GM21526 (cell line): ENCODE measurements at regions not wholly inside any gene's neighbourhood (a gene's known extent, or its start where the extent isn't known, plus 50 kb on each side); places are given as distances from the start of the nearest gene placed in this dataset.

Source experiments
- ATAC-seq: cut with Tn5 transposase; IDR thresholded peaks from one replicate; pipeline ENCODE4 v1.9.1; 2021; ENCODE audit warnings: moderate library complexity; ENCODE audit not compliant: unreplicated experiment, low FRiP score

DNA sequence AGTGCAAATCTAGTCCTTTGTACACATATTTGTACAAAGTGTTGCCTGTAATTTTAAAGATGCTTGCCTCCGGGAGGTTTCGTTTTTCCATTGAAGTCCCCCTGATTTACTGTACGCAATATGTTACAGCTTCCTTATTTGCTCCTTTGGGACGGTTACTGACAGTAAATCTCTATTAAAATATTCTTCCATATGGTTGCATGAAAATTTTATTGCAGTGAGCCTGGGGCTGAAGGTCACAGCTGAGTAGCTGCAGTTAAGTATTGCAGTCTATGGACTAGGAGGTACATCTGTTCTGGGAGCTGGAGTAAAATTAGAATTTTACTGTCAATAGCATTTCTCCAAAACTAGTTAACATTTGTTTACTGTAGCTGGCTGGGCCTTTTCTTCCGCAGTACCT is 119.2 kb downstream of the ETAA1 start:
- ATAC-seq: no peak

DNA sequence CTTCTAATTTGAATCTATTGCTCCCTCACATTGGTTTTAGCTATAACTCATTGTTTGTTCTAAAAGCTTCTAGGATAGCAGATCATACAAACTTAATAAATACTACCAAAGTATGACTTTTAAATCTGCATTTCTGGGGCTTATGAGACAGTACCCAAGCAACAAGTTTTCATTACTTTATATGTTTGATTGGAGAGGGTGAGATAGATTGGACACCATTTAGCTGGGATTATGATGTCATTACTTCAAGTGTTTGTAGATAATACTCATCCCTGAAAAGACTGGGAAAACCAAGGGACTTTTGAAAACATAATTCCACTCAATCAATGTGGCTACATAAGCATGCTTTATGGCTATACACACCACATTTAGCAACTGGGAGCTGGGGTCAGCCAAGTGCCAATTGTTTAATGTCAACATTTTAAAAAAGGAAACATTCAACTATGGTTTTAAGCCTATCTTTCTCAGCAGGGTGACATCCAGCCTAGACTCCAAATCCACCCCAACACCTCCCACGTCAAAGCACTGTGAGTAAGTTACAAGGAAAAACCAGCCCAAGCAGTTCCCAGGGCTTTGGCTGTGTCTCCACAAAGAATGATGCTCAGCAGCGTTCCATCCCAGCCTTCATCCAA is 119.9 kb downstream of the ETAA1 start:
- ATAC-seq: no peak

DNA sequence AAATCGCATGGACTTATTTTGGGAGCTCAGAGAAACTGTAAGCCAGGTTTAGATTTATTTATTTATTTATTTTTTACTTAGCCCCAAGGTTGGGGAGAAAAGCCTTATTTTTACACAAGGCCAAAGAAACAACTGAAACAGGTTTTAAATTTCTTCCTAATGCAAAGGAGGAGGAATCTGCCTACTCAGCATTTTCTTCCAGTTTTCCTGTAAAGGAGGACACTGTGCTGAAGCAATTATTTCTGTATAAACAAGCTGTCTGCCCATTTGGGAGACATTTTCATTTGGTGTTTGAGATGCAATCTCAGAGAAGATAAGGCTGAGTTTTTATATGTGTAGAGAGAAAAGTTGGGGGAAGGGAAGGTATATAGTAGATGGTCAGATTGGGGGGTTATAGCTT is 125.0 kb downstream of the ETAA1 start:
- ATAC-seq: no peak

DNA sequence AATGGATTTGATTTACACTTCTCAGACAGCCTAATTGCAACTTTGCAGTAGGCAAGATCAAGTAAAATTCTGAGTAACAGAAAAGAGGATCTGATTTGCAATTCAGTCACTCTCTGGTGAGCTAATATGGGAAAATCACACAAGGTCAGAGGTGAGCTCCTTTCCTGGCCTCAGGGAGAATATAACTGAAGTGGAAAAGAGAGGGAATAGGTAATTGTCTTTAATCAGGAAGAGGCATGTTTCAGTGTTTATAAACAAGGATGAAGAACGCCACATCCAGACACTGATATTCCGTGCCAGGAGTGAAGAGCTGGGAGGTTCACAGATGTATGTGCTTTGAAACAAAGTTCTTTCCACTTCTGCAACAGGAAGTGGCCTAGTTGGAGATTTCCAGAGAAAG is 127.1 kb downstream of the ETAA1 start:
- ATAC-seq: no peak

DNA sequence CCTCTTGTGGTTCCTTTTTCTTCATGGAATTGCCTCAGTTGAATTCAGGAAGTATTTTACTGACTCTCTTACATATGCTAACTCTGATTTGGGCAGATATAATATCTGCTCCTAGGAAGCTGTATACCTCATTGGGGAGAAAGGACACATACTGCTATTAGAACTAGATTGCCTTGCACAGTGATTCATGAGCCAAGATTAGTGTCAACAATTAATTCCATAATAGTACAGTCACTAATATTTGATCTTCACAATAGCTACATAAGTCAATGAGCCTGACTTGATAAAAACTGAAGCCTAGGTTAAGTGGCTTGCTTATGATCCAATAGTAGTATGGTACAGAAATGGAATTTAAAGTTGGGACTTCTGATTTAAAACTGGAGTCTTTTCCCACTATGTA is 127.6 kb downstream of the ETAA1 start:
- ATAC-seq: no peak

DNA sequence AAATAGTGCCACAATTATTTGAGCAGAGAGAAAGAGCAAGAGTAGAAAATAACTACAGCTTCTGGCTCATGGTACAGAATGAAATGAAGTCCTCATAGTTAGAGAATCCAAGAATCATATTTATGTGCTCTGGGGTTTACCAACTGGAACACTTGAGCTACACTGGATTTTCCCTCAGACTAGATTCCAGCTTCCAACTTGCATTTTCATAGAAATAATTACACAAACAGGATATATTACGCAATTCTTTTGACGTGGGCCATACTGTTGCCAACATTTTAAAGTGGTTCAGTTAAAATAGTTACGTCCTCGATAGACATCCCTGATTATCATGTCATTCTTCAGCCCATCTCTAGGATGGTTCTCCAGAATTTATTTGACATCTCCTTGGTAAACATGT is 129.2 kb downstream of the ETAA1 start:
- ATAC-seq: no peak

DNA sequence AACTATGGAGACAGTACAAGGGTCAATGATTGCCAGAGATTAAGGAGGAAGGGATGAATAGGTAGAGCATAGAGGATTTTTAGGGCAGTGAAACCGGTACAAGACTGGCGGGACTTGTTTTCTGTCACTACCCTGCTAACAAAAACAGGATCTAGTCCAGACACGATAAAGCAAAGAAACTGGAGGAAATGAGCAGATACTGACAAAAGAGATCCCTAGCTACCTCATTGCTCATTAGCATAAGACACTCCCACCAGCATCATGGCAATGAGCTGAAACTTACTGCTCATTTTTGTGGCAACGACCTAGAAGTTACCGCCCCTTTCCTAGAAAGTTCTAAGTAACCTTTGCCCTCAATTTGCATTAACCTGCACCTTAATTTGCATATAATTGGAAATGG is 131.2 kb downstream of the ETAA1 start:
- no peak for ATAC-seq

DNA sequence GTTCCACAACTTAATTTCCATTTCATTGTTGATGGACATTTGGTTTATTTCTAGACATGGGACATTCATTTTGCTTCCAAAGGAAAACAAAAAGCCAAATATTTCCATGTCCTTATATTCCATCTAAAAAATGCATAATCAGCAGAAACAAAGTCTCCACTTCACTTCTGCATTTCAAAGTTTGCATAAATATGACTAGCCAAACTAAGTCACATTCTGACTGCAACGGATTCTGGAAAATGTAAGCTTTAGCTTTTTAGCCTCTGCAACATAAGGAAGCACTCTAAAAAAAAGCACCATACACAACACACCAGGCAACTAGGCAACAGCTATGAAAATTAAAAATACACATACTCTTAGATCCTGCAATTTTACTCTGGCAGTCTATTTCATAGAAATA is 135.3 kb downstream of the ETAA1 start:
- ATAC-seq: no peak

DNA sequence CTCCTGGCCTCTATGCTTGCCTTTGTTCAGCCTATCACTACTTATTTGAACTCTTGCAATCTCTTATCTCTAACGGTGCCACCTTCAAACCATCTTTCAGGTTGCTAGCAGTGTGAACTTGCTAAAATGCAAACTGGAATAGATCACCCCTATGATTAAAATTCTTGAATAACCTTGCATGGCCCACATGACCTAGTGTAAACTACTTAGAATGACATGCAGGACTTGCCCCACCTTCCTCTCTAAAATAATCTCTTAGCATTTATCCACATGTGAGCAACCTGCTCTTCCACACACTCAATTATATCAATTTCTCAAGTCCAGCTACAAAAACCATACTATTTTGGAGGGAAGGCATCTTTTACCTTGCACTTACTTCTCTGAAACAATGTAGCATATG is 137.6 kb downstream of the ETAA1 start:
- no peak for ATAC-seq

DNA sequence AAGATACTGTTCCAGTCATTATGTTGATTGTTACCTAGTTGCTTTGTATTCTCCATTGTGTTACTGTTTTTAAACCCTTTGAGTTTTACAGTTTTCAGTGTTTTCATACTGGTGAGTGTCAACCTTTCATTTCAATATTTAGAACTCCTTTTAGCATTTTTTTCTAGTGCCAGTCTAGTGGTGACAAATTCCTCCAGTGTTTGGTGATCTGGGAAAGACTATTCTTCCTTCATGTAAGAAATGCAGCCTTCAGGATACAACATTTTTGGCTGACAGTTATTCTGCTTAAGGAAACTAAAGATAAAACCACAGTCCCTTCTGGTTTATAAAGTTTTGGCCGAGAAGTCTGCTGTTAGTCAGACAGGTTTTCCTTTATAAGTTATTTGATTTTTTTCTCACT is 143.8 kb downstream of the ETAA1 start:
- ATAC-seq: no peak

DNA sequence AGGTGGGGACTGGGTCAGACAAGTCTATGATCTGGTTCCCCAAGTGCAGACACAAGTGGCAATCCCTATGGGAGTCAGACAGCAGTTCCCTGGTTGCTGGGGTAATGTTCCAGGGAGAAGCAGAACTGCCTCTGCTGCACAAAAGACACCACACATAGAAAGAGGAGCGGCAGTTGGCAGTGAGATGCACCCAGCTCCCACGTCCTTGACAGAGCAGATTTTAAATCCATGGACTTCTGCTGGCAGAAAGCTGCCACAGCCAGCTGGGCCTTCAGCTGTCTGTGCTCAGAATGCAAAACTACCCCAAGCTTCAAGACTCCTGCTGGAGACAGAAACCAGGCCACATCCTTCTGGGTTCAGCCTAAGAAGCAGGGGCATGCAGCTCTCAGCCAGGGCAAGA is 147.2 kb downstream of the ETAA1 start:
- ATAC-seq: no peak

DNA sequence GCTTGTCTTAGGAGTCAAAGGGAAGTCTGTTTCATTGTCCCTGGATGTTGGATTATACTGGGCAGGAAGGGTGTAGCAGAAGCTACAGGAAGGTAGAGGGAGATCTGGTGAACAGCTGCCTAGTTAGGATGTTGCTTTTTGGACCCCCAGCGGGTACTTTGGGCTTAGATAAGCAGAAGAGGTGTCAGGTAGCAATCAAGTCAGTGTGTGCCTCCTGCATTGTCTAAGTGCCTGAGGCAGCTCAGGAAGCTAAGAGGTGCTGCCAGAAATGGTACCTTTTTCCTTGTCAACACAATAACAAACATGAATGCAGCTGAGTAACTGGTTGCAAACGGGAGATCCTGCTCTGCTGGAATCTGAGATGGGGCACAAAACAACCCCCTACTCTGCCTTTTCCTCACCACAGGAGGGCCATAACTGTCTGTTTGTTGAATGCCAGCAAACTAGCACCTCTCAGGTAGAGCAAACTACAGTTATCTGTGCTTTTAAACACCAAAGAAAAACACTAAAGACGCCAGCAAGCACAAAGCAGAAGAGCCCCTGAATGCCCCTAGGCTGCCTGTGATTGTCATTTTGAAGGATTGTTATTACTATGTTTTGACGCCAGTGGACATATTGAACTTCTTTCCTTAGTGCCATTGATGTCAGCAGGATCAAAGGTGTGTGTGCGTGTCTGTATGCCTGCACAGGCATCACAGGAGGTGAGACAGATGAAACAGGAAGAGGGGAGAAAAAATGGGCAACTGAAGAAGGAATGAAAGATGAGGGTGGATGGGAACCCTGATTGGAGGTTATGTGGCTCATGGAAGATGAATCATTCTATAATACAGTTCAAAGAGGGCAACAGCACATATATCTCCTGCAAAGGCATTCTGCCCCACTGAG is 151.4 kb downstream of the ETAA1 start:
- no peak for ATAC-seq

DNA sequence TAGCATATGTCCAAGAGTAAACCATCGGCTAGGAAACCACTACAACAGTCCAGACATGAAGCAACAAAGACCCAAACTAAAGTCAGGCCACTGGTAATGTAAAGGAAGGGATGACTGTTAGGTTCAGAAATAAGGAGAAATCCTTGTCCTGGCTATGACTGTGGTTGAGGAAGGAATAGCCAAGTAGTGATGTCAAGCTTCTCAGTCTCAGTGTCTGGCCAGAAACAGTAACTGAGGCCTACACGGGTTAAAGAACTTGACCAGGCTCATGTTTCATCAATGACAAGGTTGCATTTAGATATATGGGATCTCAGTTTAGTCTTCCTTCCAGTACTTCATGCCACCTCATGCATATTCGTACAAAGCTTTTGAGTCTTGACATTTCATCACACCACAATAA is 162.0 kb downstream of the ETAA1 start:
- no peak for ATAC-seq

DNA sequence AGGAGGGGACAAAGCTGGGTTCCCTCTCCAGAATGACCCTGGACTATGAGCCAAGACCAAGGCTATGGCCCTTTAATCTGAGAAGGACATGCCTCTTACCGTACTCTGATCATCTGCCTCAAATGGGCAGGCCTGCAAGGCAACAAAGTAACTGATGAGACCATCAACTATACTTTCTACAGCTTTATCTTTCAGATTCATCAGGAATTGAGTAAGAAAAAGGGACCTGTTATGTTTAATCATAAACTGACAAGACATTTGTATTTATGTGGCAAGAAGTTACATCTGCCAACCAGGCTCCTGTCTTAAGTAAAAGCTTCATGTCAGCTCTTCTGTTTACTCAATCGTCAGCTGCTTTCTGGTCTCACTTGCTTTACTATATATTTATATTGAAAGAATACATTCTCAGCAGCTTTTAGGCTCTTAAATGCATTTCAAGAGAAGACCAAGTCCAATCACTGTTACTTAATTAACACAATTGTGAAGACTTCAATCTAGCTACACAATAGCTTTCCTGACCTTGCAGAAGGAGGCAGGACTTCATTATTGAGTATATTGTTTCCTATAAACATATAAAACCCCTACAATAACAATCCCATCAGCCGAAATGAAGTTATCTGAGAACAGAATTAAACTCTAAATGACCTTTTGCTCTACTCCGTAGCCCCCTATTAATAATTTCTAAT is 163.8 kb downstream of the ETAA1 start:
- ATAC-seq: no peak

DNA sequence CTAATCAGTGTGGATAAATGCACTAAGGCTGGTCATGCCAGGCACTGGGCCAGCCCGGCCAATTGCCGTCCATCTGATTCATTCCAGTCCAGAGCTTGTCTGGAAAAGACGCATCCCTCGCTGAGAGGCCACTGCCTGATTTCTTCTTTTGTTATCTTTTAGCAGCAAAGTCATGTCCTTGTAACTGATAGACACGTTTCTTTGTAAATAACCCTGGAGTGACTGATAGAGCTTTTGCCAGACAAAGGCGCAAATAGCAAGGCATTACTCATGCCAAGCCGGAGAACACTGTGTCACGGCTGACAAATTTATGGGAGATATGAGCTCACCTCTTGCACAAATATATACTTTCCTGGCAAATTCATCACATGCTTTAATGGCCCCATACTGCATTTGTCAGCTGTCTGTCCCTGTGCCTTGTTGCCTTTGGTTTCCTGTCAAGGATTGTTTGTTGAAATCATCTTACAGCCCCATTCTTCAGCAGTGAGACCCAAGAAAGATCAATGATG is 164.4 kb downstream of the ETAA1 start:
- ATAC-seq: no peak

DNA sequence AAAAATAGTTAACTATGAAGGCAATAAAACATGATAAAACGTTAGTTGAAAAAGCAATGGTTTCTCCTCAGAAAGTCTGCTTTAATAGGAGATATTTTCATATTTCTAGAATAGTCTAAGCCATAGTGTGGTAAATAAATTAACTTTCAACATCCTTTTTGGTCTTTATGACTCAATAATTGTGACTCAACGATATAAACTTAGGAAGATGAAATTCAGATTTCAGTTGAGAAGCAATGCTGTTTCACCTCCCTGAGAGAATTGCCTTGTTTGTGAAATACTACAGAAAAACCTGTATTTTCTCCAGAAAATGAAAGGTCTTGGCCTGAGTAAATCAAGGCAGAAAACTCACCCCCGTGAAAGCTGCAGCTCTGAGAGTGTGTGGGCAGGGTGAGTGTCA is 166.9 kb downstream of the ETAA1 start:
- ATAC-seq: no peak

DNA sequence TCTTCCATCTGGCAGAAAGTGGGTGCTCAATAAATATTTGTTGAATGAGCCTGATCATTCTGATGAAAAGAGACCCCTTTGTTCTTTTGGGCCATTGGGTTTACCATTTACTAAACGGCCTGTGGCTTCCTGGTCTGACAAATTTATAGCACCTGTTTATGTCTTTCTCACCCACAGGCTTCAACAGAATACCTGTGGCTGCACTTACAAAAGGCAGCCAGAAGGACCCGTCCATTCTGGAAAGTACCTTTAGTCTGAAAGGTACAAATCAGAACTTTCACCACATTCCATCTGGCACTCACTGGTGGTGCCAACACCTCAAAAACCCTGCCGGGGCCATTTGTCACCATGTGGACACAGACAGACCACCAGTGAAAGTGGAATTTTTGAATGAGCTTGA is 167.5 kb downstream of the ETAA1 start:
- ATAC-seq: no peak

DNA sequence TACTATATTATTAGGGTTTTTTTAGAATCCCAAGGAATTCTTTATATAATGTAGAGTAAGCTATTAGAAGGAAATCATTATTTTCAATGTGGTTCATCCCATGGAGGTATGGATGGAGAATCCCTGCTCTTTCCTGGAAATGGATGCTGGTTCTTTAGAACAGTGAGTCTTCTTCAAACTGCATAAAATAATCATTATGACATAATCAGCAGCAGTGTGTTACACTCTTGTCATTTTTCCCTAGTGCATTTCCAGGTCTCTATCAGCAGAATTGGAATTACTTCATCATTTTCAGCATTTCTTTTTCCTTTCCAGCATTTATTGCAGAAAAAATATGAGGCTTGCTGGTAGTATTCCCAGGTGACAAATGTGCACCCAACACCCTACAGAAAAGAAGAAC is 168.1 kb downstream of the ETAA1 start:
- no peak for ATAC-seq

DNA sequence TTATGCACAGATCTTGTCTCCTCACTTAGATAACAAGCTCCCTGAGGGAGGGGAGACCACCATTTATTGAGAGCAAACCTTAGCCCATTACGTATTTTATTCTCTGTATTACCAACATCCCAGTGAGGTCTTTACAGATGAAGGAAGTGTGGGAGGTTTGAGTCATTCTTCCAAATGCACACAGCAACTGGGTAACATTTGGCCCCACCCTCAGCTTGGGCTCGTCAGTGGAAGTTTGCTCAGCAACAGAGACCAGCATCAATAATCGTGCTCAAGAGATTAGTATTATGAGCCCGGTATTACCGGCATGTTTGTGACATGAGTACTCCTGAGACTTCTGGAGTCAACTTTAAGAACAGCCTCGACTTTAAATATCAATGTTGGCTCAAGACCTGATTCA is 168.6 kb downstream of the ETAA1 start:
- no peak for ATAC-seq

DNA sequence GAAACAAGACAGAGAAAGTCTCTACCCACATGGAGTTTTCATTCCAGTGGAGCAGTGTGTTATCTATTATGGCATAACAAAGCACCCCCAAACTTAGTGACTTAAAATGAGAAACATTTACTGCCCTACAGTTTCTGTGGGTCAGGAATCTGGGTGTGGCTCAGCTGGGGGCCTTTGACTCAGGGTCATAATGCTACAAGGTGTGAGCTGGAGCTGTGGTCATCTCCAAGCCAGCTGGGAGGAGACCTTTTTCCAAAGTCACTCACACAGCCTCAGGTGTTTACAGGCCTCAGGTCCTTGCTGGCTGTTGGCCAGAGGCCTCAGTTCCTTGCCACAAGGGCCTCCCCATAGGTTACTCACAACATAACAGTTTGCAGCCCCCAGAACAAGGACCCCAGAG is 169.2 kb downstream of the ETAA1 start:
- ATAC-seq: no peak

DNA sequence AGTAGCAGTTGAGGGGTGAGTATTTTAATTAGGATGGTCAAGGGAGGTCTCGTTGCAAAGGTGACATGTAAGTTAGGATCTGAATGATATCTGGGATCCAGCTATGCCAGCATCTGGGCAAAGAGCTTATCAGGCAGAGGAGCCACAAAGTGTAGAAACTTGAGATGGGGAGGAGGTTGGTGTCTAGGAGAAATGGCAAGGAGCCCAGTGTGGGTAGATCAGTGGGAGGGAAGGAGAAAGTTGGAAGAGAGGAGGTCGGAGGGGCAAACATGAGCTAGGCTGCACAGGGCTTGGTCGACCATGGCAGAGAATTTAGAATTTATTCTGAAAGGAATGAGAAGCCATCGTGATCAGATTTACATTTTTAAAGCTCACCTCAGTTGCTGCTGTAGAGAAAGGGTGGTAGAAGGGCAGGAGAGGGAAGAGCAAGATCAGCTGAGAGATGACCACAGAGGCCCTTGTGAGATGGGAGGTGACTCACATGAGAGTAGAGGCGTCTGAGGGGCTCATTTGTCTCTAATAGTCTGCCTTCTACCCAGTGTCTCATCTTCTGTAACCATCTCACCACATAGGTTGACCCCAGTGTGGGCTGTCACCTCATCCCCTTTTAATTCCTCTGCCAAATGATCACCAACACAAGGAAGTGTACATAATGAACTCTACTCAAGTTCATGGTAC is 170.0 kb downstream of the ETAA1 start:
- ATAC-seq: no peak
